Upper lobe of left lung (tissue), 6 donors: ENCODE measurements at regions not wholly inside any gene's neighbourhood (a gene's known extent, or its start where the extent isn't known, plus 50 kb on each side); places are given as distances from the start of the nearest gene placed in this dataset.

Source experiments
- ATAC-seq, 2 donors: fragments of 200-7000 bp; cut with Tn5 transposase; one replicate each; pipeline ENCODE4 v1.9.1; 2022; ENCODE audit warnings: mild to moderate bottlenecking in 2 of 2, moderate library complexity in 2 of 2; ENCODE audit not compliant: low FRiP score in 2 of 2
- DNase-seq, 2 donors: peaks; one replicate each; pipeline ENCODE4 v3.0.0-alpha.2; 2019 to 2020
- H3K27ac ChIP-seq, 4 donors: fragments of 200-600 bp; sonication (generic); one replicate each; pipeline ENCODE4 v1.5.1; 2016 to 2019
- H3K27me3 ChIP-seq, 4 donors: fragments of 200-600 bp; sonication (generic); one replicate each; pipeline ENCODE4 v1.5.1; 2017 to 2019
- H3K36me3 ChIP-seq, 4 donors: fragments of 200-600 bp; sonication (generic); one replicate each; pipeline ENCODE4 v1.5.1; 2016 to 2019
- H3K4me1 ChIP-seq, 4 donors: fragments of 200-600 bp; sonication (generic); one replicate each; pipeline ENCODE4 v1.5.1; 2018 to 2019
- H3K4me3 ChIP-seq, 4 donors: fragments of 200-600 bp; sonication (generic); one replicate each; pipeline ENCODE4 v1.5.1; 2017 to 2019; ENCODE audit warnings: mild to moderate bottlenecking in 2 of 4, moderate library complexity in 1 of 4
- H3K9me3 ChIP-seq, 4 donors: fragments of 200-600 bp; sonication (generic); one replicate each; pipeline ENCODE4 v1.5.1; 2018 to 2019
- EP300 ChIP-seq, 4 donors: sonication (generic); formaldehyde crosslinking; IDR thresholded peaks; one replicate each; pipeline ENCODE4 v1.5.1; 2017; ENCODE audit warnings: antibody characterized with exemption in 4 of 4, control low read depth in 2 of 4
- POLR2A ChIP-seq, 4 donors: fragments of 450-650 bp; IDR thresholded peaks; one replicate each; pipeline ENCODE4 v1.5.1; 2016 to 2017; ENCODE audit warnings: antibody characterized with exemption in 4 of 4, mild to moderate bottlenecking in 2 of 4
- POLR2AphosphoS5 ChIP-seq, 2 donors: sonication (generic); formaldehyde crosslinking; IDR thresholded peaks; one replicate each; pipeline ENCODE4 v1.5.1; 2017; ENCODE audit warnings: antibody characterized with exemption in 2 of 2
- WGBS, 2 donors: methylation state at CpG; one replicate each; pipeline ENCODE4 v1.1.5; 2017 to 2018; 5-methylcytosine and 5-hydroxymethylcytosine counted together
- TF ChIP-seq, protein P1 (sequence below), 6 experiments: fragments of 450-650 bp in 4 of 6; fragments of 200-600 bp in 2 of 6; sonication (generic) in 2 of 6; IDR thresholded peaks; one replicate each; pipeline ENCODE4 v1.5.1; 2016 to 2019; ENCODE audit warnings: antibody characterized with exemption in 6 of 6
- donor health status: DM: no; HTN: no; CAD: no; lungs with moderate emphysema.
- donor health status: DM: no; HTN: yes; CAD: no; lungs with severe emphysema.

DNA sequence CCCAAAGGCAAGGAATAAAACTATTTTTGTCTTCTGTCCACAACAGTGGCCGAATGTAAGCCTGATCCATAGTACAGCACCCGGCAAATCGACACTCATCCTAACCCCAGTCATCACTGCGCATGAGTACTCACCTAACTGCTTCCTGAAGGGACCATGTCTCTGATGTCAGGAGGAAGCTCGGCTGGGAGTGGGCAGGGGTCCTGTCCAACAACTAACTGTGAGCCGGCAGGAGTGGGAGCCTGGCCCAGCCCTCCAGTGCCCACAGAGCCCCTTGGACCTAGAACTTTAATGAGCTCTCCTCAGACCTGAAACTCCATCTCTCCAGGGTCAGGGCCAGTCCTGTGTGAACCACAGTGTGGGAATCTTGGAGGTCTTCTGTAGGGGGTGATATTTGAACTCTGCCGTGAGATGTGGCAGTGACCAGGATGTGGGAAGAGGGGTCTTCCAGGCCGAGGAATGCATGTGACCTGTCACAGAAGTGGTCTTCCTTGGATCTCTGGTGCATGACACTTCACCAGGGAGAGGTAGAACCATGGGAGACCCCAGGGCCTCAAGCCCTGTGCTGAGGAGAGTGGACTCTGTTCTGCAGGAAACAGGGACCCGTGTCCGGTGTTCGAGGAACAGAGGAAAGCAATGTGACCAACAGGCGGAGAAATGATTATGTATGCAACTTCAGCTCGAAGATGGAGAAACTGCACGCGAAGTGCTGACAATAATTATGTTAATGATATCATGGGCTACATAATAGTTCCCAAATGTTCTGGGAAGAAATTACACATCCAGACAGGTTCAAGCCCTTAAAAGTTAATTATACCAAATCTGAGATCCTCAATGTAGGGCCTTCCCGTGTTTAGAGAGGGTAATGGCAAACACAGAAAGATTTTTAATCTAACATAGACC lies 240.1 kb upstream of the HDAC4 start:
- no peaks in the 10 kb centered on the region for H3K36me3 ChIP-seq
- no peak for TF ChIP-seq POLR2A (IDR thresholded peaks at IDR 0.05)
- no peak for TF ChIP-seq POLR2AphosphoS5 (IDR thresholded peaks at IDR 0.05)
- no peak for TF ChIP-seq EP300 (IDR thresholded peaks at IDR 0.05)
- TF ChIP-seq, protein P1, sequence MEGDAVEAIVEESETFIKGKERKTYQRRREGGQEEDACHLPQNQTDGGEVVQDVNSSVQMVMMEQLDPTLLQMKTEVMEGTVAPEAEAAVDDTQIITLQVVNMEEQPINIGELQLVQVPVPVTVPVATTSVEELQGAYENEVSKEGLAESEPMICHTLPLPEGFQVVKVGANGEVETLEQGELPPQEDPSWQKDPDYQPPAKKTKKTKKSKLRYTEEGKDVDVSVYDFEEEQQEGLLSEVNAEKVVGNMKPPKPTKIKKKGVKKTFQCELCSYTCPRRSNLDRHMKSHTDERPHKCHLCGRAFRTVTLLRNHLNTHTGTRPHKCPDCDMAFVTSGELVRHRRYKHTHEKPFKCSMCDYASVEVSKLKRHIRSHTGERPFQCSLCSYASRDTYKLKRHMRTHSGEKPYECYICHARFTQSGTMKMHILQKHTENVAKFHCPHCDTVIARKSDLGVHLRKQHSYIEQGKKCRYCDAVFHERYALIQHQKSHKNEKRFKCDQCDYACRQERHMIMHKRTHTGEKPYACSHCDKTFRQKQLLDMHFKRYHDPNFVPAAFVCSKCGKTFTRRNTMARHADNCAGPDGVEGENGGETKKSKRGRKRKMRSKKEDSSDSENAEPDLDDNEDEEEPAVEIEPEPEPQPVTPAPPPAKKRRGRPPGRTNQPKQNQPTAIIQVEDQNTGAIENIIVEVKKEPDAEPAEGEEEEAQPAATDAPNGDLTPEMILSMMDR (IDR thresholded peaks at IDR 0.05) = no peak
- ATAC-seq = no peak
- H3K4me1 ChIP-seq = no peaks in the 10 kb centered on the region
- DNase-seq = no peak
- WGBS, 2 donors = 89 to 90% methylated on average over 14 to 16 of the region's 16 CpGs
- peaks cover 0 to 6% (median 2%) of the 10 kb centered on the region in 4 donors for H3K9me3 ChIP-seq
- no peaks in the 10 kb centered on the region for H3K27me3 ChIP-seq
- H3K27ac ChIP-seq = no peak overlapping the region
- no peak overlapping the region for H3K4me3 ChIP-seq

DNA sequence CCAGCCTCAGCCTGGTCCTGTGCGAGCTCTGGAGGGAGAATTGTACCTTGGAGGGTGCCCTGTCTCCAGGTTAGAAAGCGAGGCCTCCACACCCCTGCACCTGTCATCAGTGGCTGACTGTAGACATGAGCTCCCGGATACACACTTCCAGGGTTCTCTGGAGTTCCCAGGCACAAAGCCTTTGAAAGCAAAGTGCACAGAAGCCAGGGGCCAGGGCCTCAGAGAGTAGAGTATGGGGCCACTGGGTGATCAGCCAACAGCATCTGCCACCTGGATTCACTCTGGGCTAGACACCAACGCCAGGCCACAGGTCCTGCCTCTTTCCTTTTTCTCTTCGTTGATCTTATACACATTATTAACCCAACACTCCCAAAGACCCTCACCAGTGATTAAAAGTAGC lies 239.4 kb upstream of the HDAC4 start:
- Histone ChIP-seq H3K9me3 (peaks cover 0 to 7% (median 2%) of the 10 kb centered on the region in 4 donors), H3K36me3 (no peaks in the 10 kb centered on the region), H3K27me3 (no peaks in the 10 kb centered on the region), H3K4me1 (no peaks in the 10 kb centered on the region), H3K27ac (no peak overlapping the region), H3K4me3 (no peak overlapping the region)
- WGBS, 2 donors = 71 to 85% methylated on average over 4 to 5 of the region's 5 CpGs
- TF ChIP-seq POLR2AphosphoS5 (IDR thresholded peaks at IDR 0.05) (no peak), POLR2A (IDR thresholded peaks at IDR 0.05) (no peak), EP300 (IDR thresholded peaks at IDR 0.05) (no peak)
- TF ChIP-seq, protein P1 (IDR thresholded peaks at IDR 0.05) = no peak
- ATAC-seq (no peak), DNase-seq (no peak)

DNA sequence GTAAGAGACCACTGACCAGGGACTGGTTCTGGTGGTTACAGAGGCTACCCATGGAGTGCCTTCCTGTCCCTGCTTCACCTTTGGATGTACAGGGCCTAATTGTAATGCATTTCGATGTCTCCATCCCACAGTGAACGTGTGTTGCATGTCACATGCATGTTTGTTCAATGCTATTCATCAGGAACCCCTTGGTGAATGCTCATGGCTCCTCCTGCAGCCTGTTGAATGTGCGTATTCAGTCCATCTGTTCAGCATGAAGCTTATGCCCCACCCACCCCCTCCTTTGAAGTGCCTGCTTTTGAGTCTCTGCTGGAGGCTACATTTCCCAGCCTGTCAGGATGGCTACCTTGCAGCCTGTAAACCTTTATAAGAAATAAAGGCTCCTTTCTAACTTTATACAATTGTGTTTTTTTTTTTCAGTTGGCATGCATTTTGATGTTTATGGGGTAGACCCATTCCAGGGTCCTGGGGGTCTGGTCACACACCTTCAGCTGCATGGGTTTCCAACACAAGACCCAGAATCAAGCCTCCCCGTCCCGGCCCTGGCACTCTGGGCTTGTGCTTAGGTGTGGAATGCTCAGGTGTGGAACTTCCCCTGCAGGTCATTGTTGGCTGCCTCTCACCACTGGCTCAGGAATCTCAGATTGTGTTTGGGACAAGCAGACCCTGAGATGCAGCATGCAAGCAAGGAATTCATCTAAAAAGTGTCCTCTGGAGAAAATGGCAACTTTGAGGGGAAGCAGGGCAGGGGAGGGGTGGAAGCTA lies 238.8 kb upstream of the HDAC4 start:
- ATAC-seq = no peak
- DNase-seq = no peak
- Histone ChIP-seq H3K4me1 (no peaks in the 10 kb centered on the region), H3K4me3 (no peak overlapping the region), H3K27ac (no peak overlapping the region), H3K9me3 (peaks cover 0 to 7% (median 2%) of the 10 kb centered on the region in 4 donors), H3K36me3 (no peaks in the 10 kb centered on the region), H3K27me3 (no peaks in the 10 kb centered on the region)
- no peak for TF ChIP-seq POLR2A (IDR thresholded peaks at IDR 0.05)
- 88 to 97% methylated on average over 5 of the region's 5 CpGs for WGBS, 2 donors

DNA sequence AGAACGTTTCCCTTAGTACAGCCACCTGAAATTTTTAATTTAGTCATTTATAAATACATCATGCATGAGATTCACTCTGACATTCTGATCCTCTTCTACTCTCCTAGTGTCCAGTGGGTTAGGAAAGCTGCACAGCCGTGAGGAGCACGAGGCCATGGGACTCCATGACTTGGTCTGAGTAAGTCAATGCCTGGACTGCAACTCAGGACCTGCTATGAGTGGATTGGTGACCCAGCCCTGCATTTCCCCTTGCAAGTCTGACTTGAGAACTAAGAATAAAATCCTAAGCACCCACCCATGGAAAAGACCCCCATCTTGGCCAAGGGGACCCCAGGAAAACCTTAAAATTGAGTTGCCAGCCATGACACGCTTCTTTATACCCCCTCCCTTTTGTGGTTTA lies 237.6 kb upstream of the HDAC4 start:
- H3K9me3 ChIP-seq = peaks cover 0 to 7% (median 2%) of the 10 kb centered on the region in 4 donors
- WGBS, 2 donors = 77 to 86% methylated on average over 4 of the region's 4 CpGs
- H3K36me3 ChIP-seq = no peaks in the 10 kb centered on the region
- H3K4me3 ChIP-seq = no peak overlapping the region
- H3K4me1 ChIP-seq = no peaks in the 10 kb centered on the region
- TF ChIP-seq, protein P1 (IDR thresholded peaks at IDR 0.05) = no peak
- TF ChIP-seq EP300 (IDR thresholded peaks at IDR 0.05) (no peak), POLR2AphosphoS5 (IDR thresholded peaks at IDR 0.05) (no peak), POLR2A (IDR thresholded peaks at IDR 0.05) (no peak)
- DNase-seq = no peak
- no peak overlapping the region for H3K27ac ChIP-seq
- no peak for ATAC-seq
- H3K27me3 ChIP-seq = no peaks in the 10 kb centered on the region

DNA sequence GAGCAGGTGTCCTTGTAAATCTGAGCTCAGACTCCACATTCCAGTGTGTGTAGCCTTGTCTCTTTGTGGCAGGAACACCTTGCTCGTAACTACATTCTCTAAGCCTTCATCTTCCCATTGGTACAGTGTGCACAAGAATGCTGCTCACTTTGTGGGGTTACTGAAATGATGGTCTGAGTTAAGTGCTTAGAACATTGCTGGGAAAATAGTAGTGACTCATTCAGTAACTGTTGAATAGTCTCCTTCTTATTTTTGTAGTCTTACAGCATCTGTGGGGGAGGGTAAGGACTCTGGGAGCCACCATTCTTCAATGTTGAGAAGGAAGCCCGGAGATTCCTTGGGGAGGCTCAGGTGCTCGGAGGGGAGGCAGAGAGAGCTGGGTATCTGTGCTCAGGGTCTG lies 236.0 kb upstream of the HDAC4 start:
- H3K4me1 ChIP-seq = no peaks in the 10 kb centered on the region
- no peak overlapping the region for H3K4me3 ChIP-seq
- ATAC-seq (no peak), DNase-seq (no peak)
- no peak overlapping the region for H3K27ac ChIP-seq
- no peak for TF ChIP-seq POLR2A (IDR thresholded peaks at IDR 0.05)
- no peak for TF ChIP-seq EP300 (IDR thresholded peaks at IDR 0.05)
- TF ChIP-seq POLR2AphosphoS5 (IDR thresholded peaks at IDR 0.05) = no peak
- TF ChIP-seq, protein P1 (IDR thresholded peaks at IDR 0.05) = no peak
- 80 to 83% methylated on average over 3 of the region's 3 CpGs for WGBS, 2 donors
- no peaks in the 10 kb centered on the region for H3K36me3 ChIP-seq
- H3K9me3 ChIP-seq = peaks cover 0 to 7% (median 2%) of the 10 kb centered on the region in 4 donors
- H3K27me3 ChIP-seq = no peaks in the 10 kb centered on the region
